Stomach (tissue), 8 donors: ENCODE measurements at regions not wholly inside any gene's neighbourhood (a gene's known extent, or its start where the extent isn't known, plus 50 kb on each side); places are given as distances from the start of the nearest gene placed in this dataset.

Experiments used
- DNase-seq, 2 donors: peaks; one replicate each; pipeline versions ENCODE4 v3.0.0 to v3.0.0-alpha.2; 2013 to 2019
- H3K27ac ChIP-seq, 5 donors: fragments of 200-600 bp in 4 of 5; sonication (generic) in 4 of 5; one replicate each; pipeline ENCODE4 v1.5.1; 2013 to 2019; ENCODE audit warnings: mild to moderate bottlenecking in 1 of 5, moderate library complexity in 1 of 5
- H3K27me3 ChIP-seq, 3 donors: fragments of 200-600 bp; sonication (generic); one replicate each; pipeline ENCODE4 v1.5.1; 2017 to 2019; ENCODE audit warnings: mixed run types in 1 of 3
- H3K36me3 ChIP-seq, 4 donors: fragments of 200-600 bp; sonication (generic); 1 replicate in 3 of 4; 2 replicates in 1 of 4; pipeline ENCODE4 v1.5.1; 2016 to 2019
- H3K4me1 ChIP-seq, 4 donors: fragments of 200-600 bp; sonication (generic); one replicate each; pipeline ENCODE4 v1.5.1; 2016 to 2019
- H3K4me3 ChIP-seq, 4 donors: fragments of 200-600 bp; sonication (generic) in 3 of 4; one replicate each; pipeline ENCODE4 v1.5.1; 2016 to 2019; ENCODE audit warnings: mild to moderate bottlenecking in 1 of 4
- H3K9me3 ChIP-seq, 4 donors: fragments of 200-600 bp; sonication (generic); one replicate each; pipeline ENCODE4 v1.5.1; 2016 to 2019
- CTCF ChIP-seq, 7 experiments: fragments of 450-650 bp in 4 of 7; fragments of 200-600 bp in 3 of 7; sonication (generic) in 3 of 7; IDR thresholded peaks; one replicate each; pipeline ENCODE4 v1.5.1; 2016 to 2019; ENCODE audit warnings: antibody characterized with exemption in 7 of 7, control low read depth in 2 of 7, mild to moderate bottlenecking in 1 of 7
- EP300 ChIP-seq: sonication (generic); formaldehyde crosslinking; IDR thresholded peaks from one replicate; pipeline ENCODE4 v1.6.1; 2017; ENCODE audit warnings: antibody characterized with exemption
- POLR2A ChIP-seq, 4 donors: fragments of 450-650 bp; IDR thresholded peaks; one replicate each; pipeline ENCODE4 v1.6.1; 2016; ENCODE audit warnings: antibody characterized with exemption in 4 of 4, control low read depth in 2 of 4, mild to moderate bottlenecking in 1 of 4, moderate library complexity in 1 of 4
- POLR2AphosphoS5 ChIP-seq, 3 donors: sonication (generic); formaldehyde crosslinking; IDR thresholded peaks; one replicate each; pipeline ENCODE4 v1.6.1; 2016; ENCODE audit warnings: antibody characterized with exemption in 3 of 3
- WGBS, 5 donors: extraction: QIAGEN DNeasy Blood & Tissue Kit in 3 of 5; methylation state at CpG; one replicate each; pipeline versions ENCODE4 v1.1.5 to v1.1.7; 2013 to 2018; 5-methylcytosine and 5-hydroxymethylcytosine counted together
- intact Hi-C: fragments of 100-400 bp; cut with DNase I; formaldehyde crosslinking; loops from one replicate; pipeline ENCODE4 v1.15.1; 2023; ENCODE audit warnings: low total_unique reads
- donor health status: healthy with polysubstance abuse.
- donor health status: Bipolar disorder and iron deficiency.
- donor health status: healthy.

- 69 to 77% (median 70%) methylated on average over 5 of the region's 5 CpGs for WGBS, 5 donors
- no peak for DNase-seq
- no peak for TF ChIP-seq POLR2A (IDR thresholded peaks at IDR 0.05)
- TF ChIP-seq POLR2AphosphoS5 (IDR thresholded peaks at IDR 0.05), result no peak
- no peak for TF ChIP-seq CTCF (IDR thresholded peaks at IDR 0.05)
- TF ChIP-seq EP300, result no peak
- Histone ChIP-seq H3K4me1 (no peaks in the 10 kb centered on the region), H3K36me3 (no peaks in the 10 kb centered on the region), H3K4me3 (no peak overlapping the region), H3K9me3 (no peaks in the 10 kb centered on the region), H3K27ac (no peak overlapping the region), H3K27me3 (no peaks in the 10 kb centered on the region)
- intact Hi-C loops, result no loop called here
These were observed 363.4 kb upstream of the SOX11 start for GRCh38 chr2:5328826-5329225.

GRCh38 chr2:5329763-5330162 lies 362.4 kb upstream of the SOX11 start:
- 74 to 87% (median 76%) methylated on average over 3 of the region's 3 CpGs for WGBS, 5 donors
- H3K36me3 ChIP-seq, result no peaks in the 10 kb centered on the region
- no peak overlapping the region for H3K27ac ChIP-seq
- no peak for DNase-seq
- no peak overlapping the region for H3K4me3 ChIP-seq
- intact Hi-C loops, result no loop called here
- H3K9me3 ChIP-seq, result no peaks in the 10 kb centered on the region
- no peaks in the 10 kb centered on the region for H3K27me3 ChIP-seq
- H3K4me1 ChIP-seq, result no peaks in the 10 kb centered on the region
- TF ChIP-seq POLR2A (IDR thresholded peaks at IDR 0.05), result no peak
- TF ChIP-seq EP300, result no peak
- TF ChIP-seq POLR2AphosphoS5 (IDR thresholded peaks at IDR 0.05), result no peak
- no peak for TF ChIP-seq CTCF (IDR thresholded peaks at IDR 0.05)

GRCh38 chr2:5330961-5331360 lies 361.2 kb upstream of the SOX11 start:
- no peaks in the 10 kb centered on the region for H3K9me3 ChIP-seq
- H3K36me3 ChIP-seq, result no peaks in the 10 kb centered on the region
- DNase-seq, result no peak
- no peaks in the 10 kb centered on the region for H3K27me3 ChIP-seq
- no peak overlapping the region for H3K4me3 ChIP-seq
- intact Hi-C loops, result no loop called here
- WGBS, 5 donors, result 9 to 29% (median 10%) methylated on average over 1 of the region's 1 CpG
- no peak for TF ChIP-seq POLR2A (IDR thresholded peaks at IDR 0.05)
- TF ChIP-seq CTCF (IDR thresholded peaks at IDR 0.05), result no peak
- no peak for TF ChIP-seq POLR2AphosphoS5 (IDR thresholded peaks at IDR 0.05)
- TF ChIP-seq EP300, result no peak
- no peaks in the 10 kb centered on the region for H3K4me1 ChIP-seq
- H3K27ac ChIP-seq, result no peak overlapping the region

GRCh38 chr2:5332925-5333324 lies 359.3 kb upstream of the SOX11 start:
- no peak overlapping the region for H3K4me3 ChIP-seq
- DNase-seq, result no peak
- no peak overlapping the region for H3K27ac ChIP-seq
- 81 to 95% (median 84%) methylated on average over 3 of the region's 3 CpGs for WGBS, 5 donors
- intact Hi-C loops, result no loop called here
- no peak for TF ChIP-seq POLR2A (IDR thresholded peaks at IDR 0.05)
- no peak for TF ChIP-seq POLR2AphosphoS5 (IDR thresholded peaks at IDR 0.05)
- TF ChIP-seq EP300, result no peak
- TF ChIP-seq CTCF (IDR thresholded peaks at IDR 0.05), result no peak
- no peaks in the 10 kb centered on the region for H3K4me1 ChIP-seq
- no peaks in the 10 kb centered on the region for H3K36me3 ChIP-seq
- H3K27me3 ChIP-seq, result no peaks in the 10 kb centered on the region
- no peaks in the 10 kb centered on the region for H3K9me3 ChIP-seq

GRCh38 chr2:5339473-5339872 lies 352.7 kb upstream of the SOX11 start:
- TF ChIP-seq CTCF (IDR thresholded peaks at IDR 0.05), result no peak
- no peak for TF ChIP-seq EP300
- TF ChIP-seq POLR2AphosphoS5 (IDR thresholded peaks at IDR 0.05), result no peak
- no peak for TF ChIP-seq POLR2A (IDR thresholded peaks at IDR 0.05)
- H3K27me3 ChIP-seq, result no peaks in the 10 kb centered on the region
- no peak overlapping the region for H3K27ac ChIP-seq
- intact Hi-C loops, result no loop called here
- no peaks in the 10 kb centered on the region for H3K9me3 ChIP-seq
- H3K36me3 ChIP-seq, result no peaks in the 10 kb centered on the region
- H3K4me1 ChIP-seq, result no peaks in the 10 kb centered on the region
- DNase-seq, result no peak
- no peak overlapping the region for H3K4me3 ChIP-seq
